ENCODE measurements at regions not wholly inside any gene's neighbourhood (a gene's known extent, or its start where the extent isn't known, plus 50 kb on each side); places are given as distances from the start of the nearest gene placed in this dataset.

DNA sequence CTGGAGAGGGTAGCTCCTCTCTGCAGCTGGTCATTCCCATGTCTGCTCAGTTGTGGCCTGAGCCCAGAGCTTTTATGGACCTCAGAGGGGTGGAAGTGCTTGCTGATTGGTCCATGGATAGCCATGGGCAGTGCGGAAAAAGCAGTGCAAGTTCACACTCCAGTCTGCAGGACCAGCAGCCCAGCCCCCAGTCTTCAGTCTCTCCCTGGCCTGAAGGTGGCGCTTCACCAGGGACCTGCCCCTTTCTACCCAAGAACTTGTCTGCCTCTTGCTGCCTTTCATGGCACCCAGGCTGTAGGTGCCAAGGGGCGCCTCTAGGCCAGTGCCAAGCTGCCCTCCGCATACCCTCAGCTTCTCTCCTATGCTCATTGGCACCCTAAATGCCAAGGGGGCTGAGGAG lies 91.0 kb downstream of the TBXT start:
- H3F3A ChIP-seq (ENCODE audit: low read length, unreplicated experiment), result no peaks in the 10 kb centered on the region
- BruUV-seq (replicated peaks), result no TSS peak
- TF ChIP-seq EZH2 (IDR thresholded peaks at IDR 0.05; ENCODE audit: low read length, unreplicated experiment) (no peak), EZH2phosphoT487 (IDR thresholded peaks at IDR 0.05; ENCODE audit: borderline replicate concordance, low read length) (no peak)
- TF ChIP-seq, protein P1, sequence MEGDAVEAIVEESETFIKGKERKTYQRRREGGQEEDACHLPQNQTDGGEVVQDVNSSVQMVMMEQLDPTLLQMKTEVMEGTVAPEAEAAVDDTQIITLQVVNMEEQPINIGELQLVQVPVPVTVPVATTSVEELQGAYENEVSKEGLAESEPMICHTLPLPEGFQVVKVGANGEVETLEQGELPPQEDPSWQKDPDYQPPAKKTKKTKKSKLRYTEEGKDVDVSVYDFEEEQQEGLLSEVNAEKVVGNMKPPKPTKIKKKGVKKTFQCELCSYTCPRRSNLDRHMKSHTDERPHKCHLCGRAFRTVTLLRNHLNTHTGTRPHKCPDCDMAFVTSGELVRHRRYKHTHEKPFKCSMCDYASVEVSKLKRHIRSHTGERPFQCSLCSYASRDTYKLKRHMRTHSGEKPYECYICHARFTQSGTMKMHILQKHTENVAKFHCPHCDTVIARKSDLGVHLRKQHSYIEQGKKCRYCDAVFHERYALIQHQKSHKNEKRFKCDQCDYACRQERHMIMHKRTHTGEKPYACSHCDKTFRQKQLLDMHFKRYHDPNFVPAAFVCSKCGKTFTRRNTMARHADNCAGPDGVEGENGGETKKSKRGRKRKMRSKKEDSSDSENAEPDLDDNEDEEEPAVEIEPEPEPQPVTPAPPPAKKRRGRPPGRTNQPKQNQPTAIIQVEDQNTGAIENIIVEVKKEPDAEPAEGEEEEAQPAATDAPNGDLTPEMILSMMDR (conservative IDR thresholded peaks at IDR 0.05; ENCODE audit: low read depth, low read length), result no peak
- intact Hi-C loops (cut with micrococcal nuclease), result no loop called here
- no peak overlapping the region for H3K4me3 ChIP-seq (ENCODE audit: low read length)
- POLR2A ChIA-PET (ENCODE audit: unreplicated experiment), result no interaction called here
- no peaks in the 10 kb centered on the region for H3K79me2 ChIP-seq (ENCODE audit: low read length)
- H3K4me2 ChIP-seq (ENCODE audit: low read length), result no peak overlapping the region
- H3K9me2 ChIP-seq (replicated peaks; ENCODE audit: low read length), result no peaks in the 10 kb centered on the region
- H3K27ac ChIP-seq (ENCODE audit: low read length), result no peak overlapping the region
- no peak overlapping the region for H3K9ac ChIP-seq (ENCODE audit: low read length)
- CTCF ChIA-PET, result no interaction called here
- H3K36me3 ChIP-seq (ENCODE audit: low read depth, low read length), result no peaks in the 10 kb centered on the region
- no peaks in the 10 kb centered on the region for H4K20me1 ChIP-seq (ENCODE audit: low read length)
- H3K4me1 ChIP-seq (ENCODE audit: insufficient read depth, low read length), result no peaks in the 10 kb centered on the region
- no peaks in the 10 kb centered on the region for H3K9me3 ChIP-seq (ENCODE audit: low read length)
- ATAC-seq, result no peak
- H3K27me3 ChIP-seq (ENCODE audit: low read length), result peaks cover 11% of the 10 kb centered on the region
- no peak overlapping the region for H2AFZ ChIP-seq (ENCODE audit: low read length)
- DNase-seq, result no peak

DNA sequence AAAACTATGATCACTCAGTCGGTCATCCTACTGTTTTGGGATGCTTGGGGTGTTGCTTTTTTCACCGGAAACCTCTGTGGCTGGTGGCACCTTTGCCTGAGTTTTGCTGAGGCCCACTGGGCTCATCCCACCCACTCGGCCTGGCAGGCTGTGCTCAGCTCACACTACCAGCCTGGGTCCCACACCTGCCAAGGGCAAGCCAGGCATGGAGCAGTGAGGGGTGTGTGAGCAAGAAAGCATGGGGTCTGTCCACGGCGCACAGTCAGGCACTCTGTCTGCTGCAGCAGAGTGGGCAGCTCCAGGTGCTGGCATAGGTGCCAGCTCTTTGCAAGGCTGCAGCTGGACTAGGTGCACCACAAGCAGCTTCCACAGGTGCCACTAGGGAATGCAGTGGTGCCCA lies 91.7 kb downstream of the TBXT start:
- no peak overlapping the region for H3K9ac ChIP-seq (ENCODE audit: low read length)
- no peaks in the 10 kb centered on the region for H3K9me2 ChIP-seq (replicated peaks; ENCODE audit: low read length)
- H3K9me3 ChIP-seq (ENCODE audit: low read length), result no peaks in the 10 kb centered on the region
- H3F3A ChIP-seq (ENCODE audit: low read length, unreplicated experiment), result no peaks in the 10 kb centered on the region
- intact Hi-C loops (cut with micrococcal nuclease), result no loop called here
- TF ChIP-seq EZH2 (IDR thresholded peaks at IDR 0.05; ENCODE audit: low read length, unreplicated experiment) (no peak), EZH2phosphoT487 (IDR thresholded peaks at IDR 0.05; ENCODE audit: borderline replicate concordance, low read length) (no peak)
- TF ChIP-seq, protein P1 (conservative IDR thresholded peaks at IDR 0.05; ENCODE audit: low read depth, low read length), result no peak
- no peaks in the 10 kb centered on the region for H3K36me3 ChIP-seq (ENCODE audit: low read depth, low read length)
- ATAC-seq, result no peak
- ChIA-PET CTCF (no interaction called here), POLR2A (ENCODE audit: unreplicated experiment) (no interaction called here)
- H3K4me1 ChIP-seq (ENCODE audit: insufficient read depth, low read length), result no peaks in the 10 kb centered on the region
- DNase-seq, result no peak
- H3K4me3 ChIP-seq (ENCODE audit: low read length), result no peak overlapping the region
- H3K27ac ChIP-seq (ENCODE audit: low read length), result no peak overlapping the region
- no peaks in the 10 kb centered on the region for H3K79me2 ChIP-seq (ENCODE audit: low read length)
- peaks cover 11% of the 10 kb centered on the region for H3K27me3 ChIP-seq (ENCODE audit: low read length)
- BruUV-seq (replicated peaks), result no TSS peak
- H2AFZ ChIP-seq (ENCODE audit: low read length), result no peak overlapping the region
- H4K20me1 ChIP-seq (ENCODE audit: low read length), result no peaks in the 10 kb centered on the region
- no peak overlapping the region for H3K4me2 ChIP-seq (ENCODE audit: low read length)

DNA sequence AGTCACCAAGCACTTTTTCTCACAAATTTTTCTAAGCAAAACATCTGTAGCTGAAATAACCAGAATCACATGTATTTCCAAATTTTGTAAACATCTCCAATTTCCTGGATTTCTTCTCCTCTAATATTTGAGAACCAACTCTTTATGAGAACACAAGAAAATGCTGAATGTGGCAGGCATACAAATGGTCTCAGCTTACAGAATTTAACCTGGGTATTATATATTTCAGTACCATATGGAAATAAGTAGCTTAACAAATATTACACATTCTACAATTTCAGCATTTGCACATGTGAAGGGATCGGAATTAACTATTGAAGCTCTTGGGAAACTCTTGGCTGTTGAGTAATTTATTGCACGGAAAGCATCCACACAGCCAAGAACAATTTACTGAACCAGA lies 92.5 kb downstream of the TBXT start:
- CTCF ChIA-PET, result no interaction called here
- H3K4me1 ChIP-seq (ENCODE audit: insufficient read depth, low read length), result no peaks in the 10 kb centered on the region
- H3K4me2 ChIP-seq (ENCODE audit: low read length), result no peak overlapping the region
- H3K9ac ChIP-seq (ENCODE audit: low read length), result no peak overlapping the region
- TF ChIP-seq, protein P1 (conservative IDR thresholded peaks at IDR 0.05; ENCODE audit: low read depth, low read length), result no peak
- TF ChIP-seq EZH2phosphoT487 (IDR thresholded peaks at IDR 0.05; ENCODE audit: borderline replicate concordance, low read length) (no peak), EZH2 (IDR thresholded peaks at IDR 0.05; ENCODE audit: low read length, unreplicated experiment) (no peak)
- no peak for DNase-seq
- H3K36me3 ChIP-seq (ENCODE audit: low read depth, low read length), result no peaks in the 10 kb centered on the region
- no peaks in the 10 kb centered on the region for H3F3A ChIP-seq (ENCODE audit: low read length, unreplicated experiment)
- H3K9me3 ChIP-seq (ENCODE audit: low read length), result no peaks in the 10 kb centered on the region
- H4K20me1 ChIP-seq (ENCODE audit: low read length), result no peaks in the 10 kb centered on the region
- no TSS peak for BruUV-seq (replicated peaks)
- no peak for ATAC-seq
- no peaks in the 10 kb centered on the region for H3K9me2 ChIP-seq (replicated peaks; ENCODE audit: low read length)
- POLR2A ChIA-PET (ENCODE audit: unreplicated experiment), result no interaction called here
- no peak overlapping the region for H3K27ac ChIP-seq (ENCODE audit: low read length)
- no peak overlapping the region for H2AFZ ChIP-seq (ENCODE audit: low read length)
- H3K4me3 ChIP-seq (ENCODE audit: low read length), result no peak overlapping the region
- no peaks in the 10 kb centered on the region for H3K79me2 ChIP-seq (ENCODE audit: low read length)
- intact Hi-C loops (cut with micrococcal nuclease), result no loop called here
- H3K27me3 ChIP-seq (ENCODE audit: low read length), result peaks cover 11% of the 10 kb centered on the region
